Central memory CD8-positive, alpha-beta T cell (primary cell): ENCODE measurements at regions not wholly inside any gene's neighbourhood (a gene's known extent, or its start where the extent isn't known, plus 50 kb on each side); places are given as distances from the start of the nearest gene placed in this dataset.

ENCODE experiments used
- ATAC-seq: fragments of 150-1000 bp; cut with Tn5 transposase; replicated peaks from 2 replicates; pipeline ENCODE4 v1.10.0; 2022; ENCODE audit warnings: mild to moderate bottlenecking, moderate FRiP score, moderate number of reproducible peaks; ENCODE audit not compliant: poor library complexity, severe bottlenecking; ENCODE audit errors: extremely low read depth
- DNase-seq, 2 donors: peaks; one replicate each; pipeline ENCODE4 v3.0.0; 2021; ENCODE audit warnings: low spot score in 2 of 2
- H3K27ac Mint-ChIP-seq: one replicate; pipeline ENCODE4 v1.8.0; 2022; ENCODE audit warnings: low read depth, mild to moderate bottlenecking, moderate library complexity, mixed read lengths
- H3K27me3 Mint-ChIP-seq: one replicate; pipeline ENCODE4 v1.8.0; 2022; ENCODE audit warnings: mixed read lengths
- H3K36me3 Mint-ChIP-seq: one replicate; pipeline ENCODE4 v1.8.0; 2022; ENCODE audit warnings: mild to moderate bottlenecking, moderate library complexity, mixed read lengths; ENCODE audit not compliant: insufficient read depth
- H3K4me1 Mint-ChIP-seq: one replicate; pipeline ENCODE4 v1.8.0; 2022; ENCODE audit warnings: mixed read lengths
- H3K4me3 Mint-ChIP-seq: one replicate; pipeline ENCODE4 v1.8.0; 2022; ENCODE audit warnings: mild to moderate bottlenecking, moderate library complexity, mixed read lengths
- H3K9me3 Mint-ChIP-seq: one replicate; pipeline ENCODE4 v1.8.0; 2022; ENCODE audit warnings: mixed read lengths

GRCh38 chr5:172553167-172553566, 87.9 kb upstream of the NEURL1B start:
- Mint-ChIP-seq H3K4me1 (no peaks in the 10 kb centered on the region), H3K27ac (no peak overlapping the region), H3K36me3 (no peaks in the 10 kb centered on the region), H3K4me3 (no peak overlapping the region), H3K27me3 (peaks cover 43% of the 10 kb centered on the region), H3K9me3 (no peaks in the 10 kb centered on the region)
- DNase-seq (no peak), ATAC-seq (no peak)

- Mint-ChIP-seq H3K36me3 (no peaks in the 10 kb centered on the region), H3K27ac (no peak overlapping the region), H3K27me3 (peaks cover 40% of the 10 kb centered on the region), H3K4me1 (no peaks in the 10 kb centered on the region), H3K4me3 (no peak overlapping the region), H3K9me3 (no peaks in the 10 kb centered on the region)
- ATAC-seq = no peak
- no peak for DNase-seq
These were observed 90.1 kb upstream of the NEURL1B start for GRCh38 chr5:172550996-172551395.

GRCh38 chr5:172550096-172550765, 90.8 kb upstream of the NEURL1B start:
- Mint-ChIP-seq H3K9me3 (no peaks in the 10 kb centered on the region), H3K4me1 (no peaks in the 10 kb centered on the region), H3K36me3 (no peaks in the 10 kb centered on the region), H3K27ac (no peak overlapping the region), H3K4me3 (no peak overlapping the region), H3K27me3 (peaks cover 47% of the 10 kb centered on the region)
- DNase-seq = no peak
- no peak for ATAC-seq

GRCh38 chr5:172549696-172550095, 91.4 kb upstream of the NEURL1B start:
- Mint-ChIP-seq H3K36me3 (no peaks in the 10 kb centered on the region), H3K4me1 (no peaks in the 10 kb centered on the region), H3K27me3 (peaks cover 53% of the 10 kb centered on the region), H3K4me3 (no peak overlapping the region), H3K27ac (no peak overlapping the region), H3K9me3 (no peaks in the 10 kb centered on the region)
- ATAC-seq (no peak), DNase-seq (no peak)

GRCh38 chr5:172548981-172549687, 91.9 kb upstream of the NEURL1B start:
- Mint-ChIP-seq H3K27me3 (peaks cover 58% of the 10 kb centered on the region), H3K4me3 (no peak overlapping the region), H3K4me1 (no peaks in the 10 kb centered on the region), H3K36me3 (peaks cover 1% of the 10 kb centered on the region), H3K9me3 (no peaks in the 10 kb centered on the region), H3K27ac (no peak overlapping the region)
- no peak for DNase-seq
- no peak for ATAC-seq

GRCh38 chr5:172548311-172548731, 92.7 kb upstream of the NEURL1B start:
- Mint-ChIP-seq H3K9me3 (no peaks in the 10 kb centered on the region), H3K27me3 (peaks cover 64% of the 10 kb centered on the region), H3K27ac (no peak overlapping the region), H3K4me1 (no peaks in the 10 kb centered on the region), H3K36me3 (peaks cover 1% of the 10 kb centered on the region), H3K4me3 (no peak overlapping the region)
- no peak for ATAC-seq
- no peak for DNase-seq

GRCh38 chr5:172546196-172546595, 91.9 kb upstream of the SH3PXD2B start:
- Mint-ChIP-seq H3K4me3 (no peak overlapping the region), H3K9me3 (no peaks in the 10 kb centered on the region), H3K27ac (no peak overlapping the region), H3K36me3 (peaks cover 1% of the 10 kb centered on the region), H3K27me3 (peaks cover 57% of the 10 kb centered on the region), H3K4me1 (no peaks in the 10 kb centered on the region)
- ATAC-seq (no peak), DNase-seq (no peak)

GRCh38 chr5:172545291-172545801, 91.0 kb upstream of the SH3PXD2B start:
- H3K9me3 Mint-ChIP-seq = no peaks in the 10 kb centered on the region
- peaks cover 1% of the 10 kb centered on the region for H3K36me3 Mint-ChIP-seq
- DNase-seq (no peak), ATAC-seq (no peak)
- H3K27ac Mint-ChIP-seq = no peak overlapping the region
- no peak overlapping the region for H3K4me3 Mint-ChIP-seq
- peaks cover 59% of the 10 kb centered on the region for H3K27me3 Mint-ChIP-seq
- no peaks in the 10 kb centered on the region for H3K4me1 Mint-ChIP-seq

GRCh38 chr5:172544371-172545095, 90.2 kb upstream of the SH3PXD2B start:
- H3K4me3 Mint-ChIP-seq = no peak overlapping the region
- no peaks in the 10 kb centered on the region for H3K4me1 Mint-ChIP-seq
- H3K9me3 Mint-ChIP-seq = no peaks in the 10 kb centered on the region
- ATAC-seq (no peak), DNase-seq (no peak)
- H3K36me3 Mint-ChIP-seq = peaks cover 1% of the 10 kb centered on the region
- H3K27me3 Mint-ChIP-seq = peaks cover 59% of the 10 kb centered on the region
- H3K27ac Mint-ChIP-seq = no peak overlapping the region

GRCh38 chr5:172543484-172544298, 89.4 kb upstream of the SH3PXD2B start:
- no peak overlapping the region for H3K4me3 Mint-ChIP-seq
- no peak for DNase-seq
- H3K4me1 Mint-ChIP-seq = no peaks in the 10 kb centered on the region
- H3K27me3 Mint-ChIP-seq = peaks cover 59% of the 10 kb centered on the region
- H3K27ac Mint-ChIP-seq = no peak overlapping the region
- H3K9me3 Mint-ChIP-seq = no peaks in the 10 kb centered on the region
- no peak for ATAC-seq
- peaks cover 1% of the 10 kb centered on the region for H3K36me3 Mint-ChIP-seq

- DNase-seq = no peak
- Mint-ChIP-seq H3K27ac (no peak overlapping the region), H3K36me3 (peaks cover 1% of the 10 kb centered on the region), H3K27me3 (peaks cover 59% of the 10 kb centered on the region), H3K4me3 (no peak overlapping the region), H3K9me3 (no peaks in the 10 kb centered on the region), H3K4me1 (no peaks in the 10 kb centered on the region)
- ATAC-seq = no peak
These were observed 88.4 kb upstream of the SH3PXD2B start for GRCh38 chr5:172542651-172543131.

GRCh38 chr5:172541773-172542136, 87.4 kb upstream of the SH3PXD2B start:
- DNase-seq (no peak), ATAC-seq (no peak)
- H3K4me3 Mint-ChIP-seq = no peak overlapping the region
- peaks cover 1% of the 10 kb centered on the region for H3K36me3 Mint-ChIP-seq
- H3K27me3 Mint-ChIP-seq = peaks cover 54% of the 10 kb centered on the region
- H3K9me3 Mint-ChIP-seq = no peaks in the 10 kb centered on the region
- H3K4me1 Mint-ChIP-seq = no peaks in the 10 kb centered on the region
- H3K27ac Mint-ChIP-seq = no peak overlapping the region
